K562 (cell line): ENCODE measurements at regions not wholly inside any gene's neighbourhood (a gene's known extent, or its start where the extent isn't known, plus 50 kb on each side); places are given as distances from the start of the nearest gene placed in this dataset.

Experiments used
- CBFA2T2 ChIP-seq: fragments of 450-650 bp; conservative IDR thresholded peaks from 2 replicates; pipeline ENCODE4 v1.6.1; 2017; ENCODE audit warnings: mild to moderate bottlenecking
- CCAR2 ChIP-seq: fragments of 200-400 bp; formaldehyde crosslinking; IDR thresholded peaks from 2 replicates; pipeline ENCODE4 v1.6.1; 2017; ENCODE audit warnings: mild to moderate bottlenecking, low read depth, low read length
- IRF2 ChIP-seq: sonication (generic); formaldehyde crosslinking; IDR thresholded peaks from 2 replicates; pipeline ENCODE4 v1.8.1; 2022; ENCODE audit warnings: mild to moderate bottlenecking, missing genetic modification reagents
- ZKSCAN3 ChIP-seq: fragments of 250-450 bp; sonication (Bioruptor Pico); IDR thresholded peaks from 2 replicates; pipeline ENCODE4 v1.4.0; 2020
- TF ChIP-seq, protein P1 (sequence below), 2 experiments: fragments of 450-650 bp; formaldehyde crosslinking in 1 of 2; IDR thresholded peaks; 2 replicates each; pipeline versions ENCODE4 v1.4.0 to v1.6.1; 2014 to 2020; ENCODE audit warnings: mild to moderate bottlenecking in 2 of 2, borderline replicate concordance in 1 of 2, low read depth in 1 of 2
- TF ChIP-seq, protein P2 (sequence below), 2 experiments: fragments of 150-350 bp in 1 of 2; IDR thresholded peaks; 2 replicates each; pipeline ENCODE4 v1.6.1; 2012 to 2016; ENCODE audit warnings: low read depth in 2 of 2, low read length in 2 of 2, mild to moderate bottlenecking in 1 of 2, moderate library complexity in 1 of 2
- TF ChIP-seq, protein P3 (sequence below): fragments of 450-650 bp; IDR thresholded peaks from 2 replicates; pipeline ENCODE4 v1.6.1; 2016; ENCODE audit warnings: missing biosample characterization, missing genetic modification characterization

DNA sequence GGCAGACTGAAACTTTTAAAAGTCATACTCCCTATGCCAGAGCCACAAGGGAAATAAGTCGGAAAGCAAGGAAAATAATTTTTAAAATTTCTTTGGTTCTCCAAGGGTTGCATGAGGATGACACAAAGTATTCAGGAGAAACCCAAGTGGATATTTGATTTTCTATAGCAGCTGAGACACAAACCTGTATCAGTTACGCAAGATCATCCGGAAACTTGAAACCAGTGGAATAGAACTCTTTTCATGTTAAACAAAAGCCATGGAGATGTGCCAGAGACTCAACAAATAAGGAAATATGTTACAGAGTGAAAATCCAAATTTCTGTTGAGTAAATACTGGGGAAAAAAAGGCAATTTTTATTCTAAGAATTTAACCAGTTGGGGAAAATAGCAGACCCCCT is 294.7 kb downstream of the KIF2B start (continued):
- TF ChIP-seq, protein P1, sequence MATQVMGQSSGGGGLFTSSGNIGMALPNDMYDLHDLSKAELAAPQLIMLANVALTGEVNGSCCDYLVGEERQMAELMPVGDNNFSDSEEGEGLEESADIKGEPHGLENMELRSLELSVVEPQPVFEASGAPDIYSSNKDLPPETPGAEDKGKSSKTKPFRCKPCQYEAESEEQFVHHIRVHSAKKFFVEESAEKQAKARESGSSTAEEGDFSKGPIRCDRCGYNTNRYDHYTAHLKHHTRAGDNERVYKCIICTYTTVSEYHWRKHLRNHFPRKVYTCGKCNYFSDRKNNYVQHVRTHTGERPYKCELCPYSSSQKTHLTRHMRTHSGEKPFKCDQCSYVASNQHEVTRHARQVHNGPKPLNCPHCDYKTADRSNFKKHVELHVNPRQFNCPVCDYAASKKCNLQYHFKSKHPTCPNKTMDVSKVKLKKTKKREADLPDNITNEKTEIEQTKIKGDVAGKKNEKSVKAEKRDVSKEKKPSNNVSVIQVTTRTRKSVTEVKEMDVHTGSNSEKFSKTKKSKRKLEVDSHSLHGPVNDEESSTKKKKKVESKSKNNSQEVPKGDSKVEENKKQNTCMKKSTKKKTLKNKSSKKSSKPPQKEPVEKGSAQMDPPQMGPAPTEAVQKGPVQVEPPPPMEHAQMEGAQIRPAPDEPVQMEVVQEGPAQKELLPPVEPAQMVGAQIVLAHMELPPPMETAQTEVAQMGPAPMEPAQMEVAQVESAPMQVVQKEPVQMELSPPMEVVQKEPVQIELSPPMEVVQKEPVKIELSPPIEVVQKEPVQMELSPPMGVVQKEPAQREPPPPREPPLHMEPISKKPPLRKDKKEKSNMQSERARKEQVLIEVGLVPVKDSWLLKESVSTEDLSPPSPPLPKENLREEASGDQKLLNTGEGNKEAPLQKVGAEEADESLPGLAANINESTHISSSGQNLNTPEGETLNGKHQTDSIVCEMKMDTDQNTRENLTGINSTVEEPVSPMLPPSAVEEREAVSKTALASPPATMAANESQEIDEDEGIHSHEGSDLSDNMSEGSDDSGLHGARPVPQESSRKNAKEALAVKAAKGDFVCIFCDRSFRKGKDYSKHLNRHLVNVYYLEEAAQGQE (IDR thresholded peaks at IDR 0.05; ENCODE audit: borderline replicate concordance): no peak
- TF ChIP-seq, protein P1 (CRISPR knock-in tag; IDR thresholded peaks at IDR 0.05; ENCODE audit: low read depth): no peak
- TF ChIP-seq, protein P2, sequence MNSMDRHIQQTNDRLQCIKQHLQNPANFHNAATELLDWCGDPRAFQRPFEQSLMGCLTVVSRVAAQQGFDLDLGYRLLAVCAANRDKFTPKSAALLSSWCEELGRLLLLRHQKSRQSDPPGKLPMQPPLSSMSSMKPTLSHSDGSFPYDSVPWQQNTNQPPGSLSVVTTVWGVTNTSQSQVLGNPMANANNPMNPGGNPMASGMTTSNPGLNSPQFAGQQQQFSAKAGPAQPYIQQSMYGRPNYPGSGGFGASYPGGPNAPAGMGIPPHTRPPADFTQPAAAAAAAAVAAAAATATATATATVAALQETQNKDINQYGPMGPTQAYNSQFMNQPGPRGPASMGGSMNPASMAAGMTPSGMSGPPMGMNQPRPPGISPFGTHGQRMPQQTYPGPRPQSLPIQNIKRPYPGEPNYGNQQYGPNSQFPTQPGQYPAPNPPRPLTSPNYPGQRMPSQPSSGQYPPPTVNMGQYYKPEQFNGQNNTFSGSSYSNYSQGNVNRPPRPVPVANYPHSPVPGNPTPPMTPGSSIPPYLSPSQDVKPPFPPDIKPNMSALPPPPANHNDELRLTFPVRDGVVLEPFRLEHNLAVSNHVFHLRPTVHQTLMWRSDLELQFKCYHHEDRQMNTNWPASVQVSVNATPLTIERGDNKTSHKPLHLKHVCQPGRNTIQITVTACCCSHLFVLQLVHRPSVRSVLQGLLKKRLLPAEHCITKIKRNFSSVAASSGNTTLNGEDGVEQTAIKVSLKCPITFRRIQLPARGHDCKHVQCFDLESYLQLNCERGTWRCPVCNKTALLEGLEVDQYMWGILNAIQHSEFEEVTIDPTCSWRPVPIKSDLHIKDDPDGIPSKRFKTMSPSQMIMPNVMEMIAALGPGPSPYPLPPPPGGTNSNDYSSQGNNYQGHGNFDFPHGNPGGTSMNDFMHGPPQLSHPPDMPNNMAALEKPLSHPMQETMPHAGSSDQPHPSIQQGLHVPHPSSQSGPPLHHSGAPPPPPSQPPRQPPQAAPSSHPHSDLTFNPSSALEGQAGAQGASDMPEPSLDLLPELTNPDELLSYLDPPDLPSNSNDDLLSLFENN (IDR thresholded peaks at IDR 0.05; ENCODE audit: low read depth in 2 of 2, low read length in 2 of 2): no peak
- TF ChIP-seq ZKSCAN3 (CRISPR knock-in tag) (no peak), CCAR2 (no peak), IRF2 (no peak), CBFA2T2 (no peak)
- TF ChIP-seq, protein P3, sequence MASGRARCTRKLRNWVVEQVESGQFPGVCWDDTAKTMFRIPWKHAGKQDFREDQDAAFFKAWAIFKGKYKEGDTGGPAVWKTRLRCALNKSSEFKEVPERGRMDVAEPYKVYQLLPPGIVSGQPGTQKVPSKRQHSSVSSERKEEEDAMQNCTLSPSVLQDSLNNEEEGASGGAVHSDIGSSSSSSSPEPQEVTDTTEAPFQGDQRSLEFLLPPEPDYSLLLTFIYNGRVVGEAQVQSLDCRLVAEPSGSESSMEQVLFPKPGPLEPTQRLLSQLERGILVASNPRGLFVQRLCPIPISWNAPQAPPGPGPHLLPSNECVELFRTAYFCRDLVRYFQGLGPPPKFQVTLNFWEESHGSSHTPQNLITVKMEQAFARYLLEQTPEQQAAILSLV (tag): no peak
- TF ChIP-seq, all 486 proteins: peak for 0
